Kidney epithelial cell (primary cell): ENCODE measurements at regions not wholly inside any gene's neighbourhood (a gene's known extent, or its start where the extent isn't known, plus 50 kb on each side); places are given as distances from the start of the nearest gene placed in this dataset.

Source experiments
- DNase-seq: peaks from one replicate; pipeline ENCODE4 v3.0.0-alpha.2; 2010; ENCODE audit warnings: low read depth
- H3K27me3 ChIP-seq: 2 replicates; pipeline ENCODE4 v1.6.0; 2011; ENCODE audit warnings: low read length; ENCODE audit not compliant: control insufficient read depth, insufficient read depth
- H3K36me3 ChIP-seq: 2 replicates; pipeline ENCODE4 v1.5.1; 2011; ENCODE audit warnings: low read length; ENCODE audit not compliant: control insufficient read depth, insufficient read depth
- H3K4me3 ChIP-seq: 2 replicates; pipeline ENCODE4 v1.5.1; 2011; ENCODE audit warnings: low read depth, mild to moderate bottlenecking, control low read depth, low read length
- TF ChIP-seq, protein P1 (sequence below): IDR thresholded peaks from 2 replicates; pipeline ENCODE4 v1.5.1; 2011; ENCODE audit warnings: mild to moderate bottlenecking, moderate library complexity, low read length, control low read depth, inconsistent platforms; ENCODE audit not compliant: insufficient read depth, poor library complexity, severe bottlenecking

DNA sequence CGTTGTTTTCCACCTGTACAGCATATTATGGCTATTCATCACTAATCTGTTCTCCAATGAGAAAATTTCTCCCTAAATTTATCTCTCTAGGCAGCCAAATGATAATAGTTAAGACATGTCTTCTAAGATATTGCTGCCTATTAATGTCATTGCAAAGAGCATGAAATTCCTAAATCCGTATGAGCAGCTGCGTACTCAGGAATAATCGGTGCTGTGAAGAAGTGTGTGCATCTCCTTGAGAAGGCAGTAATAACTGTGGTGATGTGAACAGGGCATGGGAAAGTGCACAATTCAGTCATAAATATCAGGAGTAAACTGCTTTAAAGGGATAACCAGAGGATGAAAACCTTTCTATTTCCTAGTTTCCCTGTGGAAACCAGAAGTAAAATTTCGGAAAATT, 112.2 kb downstream of the SLITRK5 start:
- Histone ChIP-seq H3K27me3 (no peaks in the 10 kb centered on the region), H3K4me3 (no peak overlapping the region), H3K36me3 (no peaks in the 10 kb centered on the region)
- DNase-seq, result no peak
- TF ChIP-seq, protein P1, sequence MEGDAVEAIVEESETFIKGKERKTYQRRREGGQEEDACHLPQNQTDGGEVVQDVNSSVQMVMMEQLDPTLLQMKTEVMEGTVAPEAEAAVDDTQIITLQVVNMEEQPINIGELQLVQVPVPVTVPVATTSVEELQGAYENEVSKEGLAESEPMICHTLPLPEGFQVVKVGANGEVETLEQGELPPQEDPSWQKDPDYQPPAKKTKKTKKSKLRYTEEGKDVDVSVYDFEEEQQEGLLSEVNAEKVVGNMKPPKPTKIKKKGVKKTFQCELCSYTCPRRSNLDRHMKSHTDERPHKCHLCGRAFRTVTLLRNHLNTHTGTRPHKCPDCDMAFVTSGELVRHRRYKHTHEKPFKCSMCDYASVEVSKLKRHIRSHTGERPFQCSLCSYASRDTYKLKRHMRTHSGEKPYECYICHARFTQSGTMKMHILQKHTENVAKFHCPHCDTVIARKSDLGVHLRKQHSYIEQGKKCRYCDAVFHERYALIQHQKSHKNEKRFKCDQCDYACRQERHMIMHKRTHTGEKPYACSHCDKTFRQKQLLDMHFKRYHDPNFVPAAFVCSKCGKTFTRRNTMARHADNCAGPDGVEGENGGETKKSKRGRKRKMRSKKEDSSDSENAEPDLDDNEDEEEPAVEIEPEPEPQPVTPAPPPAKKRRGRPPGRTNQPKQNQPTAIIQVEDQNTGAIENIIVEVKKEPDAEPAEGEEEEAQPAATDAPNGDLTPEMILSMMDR, result no peak

DNA sequence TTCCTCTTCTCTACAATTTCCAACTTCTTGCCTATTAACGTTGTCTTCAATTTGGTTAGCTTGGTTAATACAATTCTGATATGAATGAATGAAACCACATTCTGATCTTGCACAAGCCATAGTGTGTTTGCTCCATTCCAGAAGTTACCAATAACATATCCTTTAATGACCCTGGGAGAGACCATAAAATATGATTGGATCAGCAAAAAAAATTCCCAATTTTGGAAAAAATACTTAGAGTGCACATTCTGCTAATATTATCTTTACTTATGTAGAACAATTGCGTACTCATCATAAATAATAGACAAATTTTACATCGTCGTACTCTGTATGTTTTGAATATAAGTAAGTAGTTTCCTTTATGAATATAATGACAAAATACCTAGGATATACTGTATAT, 117.2 kb downstream of the SLITRK5 start:
- Histone ChIP-seq H3K4me3 (no peak overlapping the region), H3K36me3 (no peaks in the 10 kb centered on the region), H3K27me3 (no peaks in the 10 kb centered on the region)
- TF ChIP-seq, protein P1, result no peak
- DNase-seq, result no peak

DNA sequence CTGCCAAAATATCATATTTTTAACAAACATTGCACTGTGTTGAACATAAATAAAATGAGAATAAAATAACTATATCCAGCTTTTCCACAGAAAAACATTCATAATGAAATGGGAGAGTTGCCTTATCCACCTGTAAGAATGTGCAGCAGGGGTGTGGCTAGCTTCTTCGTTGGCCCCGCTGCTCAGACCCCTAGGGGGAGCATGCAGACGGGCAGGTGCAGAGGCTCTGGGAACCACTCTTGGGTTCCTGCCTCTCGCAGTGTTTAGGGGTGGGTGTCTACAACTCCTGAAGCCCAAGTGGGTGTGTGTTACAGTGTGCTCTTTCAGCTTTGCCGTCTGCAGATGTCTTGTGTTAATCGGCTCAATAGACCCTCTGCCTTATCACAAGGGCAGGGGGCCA, 121.7 kb downstream of the SLITRK5 start:
- Histone ChIP-seq H3K4me3 (no peak overlapping the region), H3K36me3 (no peaks in the 10 kb centered on the region), H3K27me3 (no peaks in the 10 kb centered on the region)
- DNase-seq, result no peak
- TF ChIP-seq, protein P1, result no peak

DNA sequence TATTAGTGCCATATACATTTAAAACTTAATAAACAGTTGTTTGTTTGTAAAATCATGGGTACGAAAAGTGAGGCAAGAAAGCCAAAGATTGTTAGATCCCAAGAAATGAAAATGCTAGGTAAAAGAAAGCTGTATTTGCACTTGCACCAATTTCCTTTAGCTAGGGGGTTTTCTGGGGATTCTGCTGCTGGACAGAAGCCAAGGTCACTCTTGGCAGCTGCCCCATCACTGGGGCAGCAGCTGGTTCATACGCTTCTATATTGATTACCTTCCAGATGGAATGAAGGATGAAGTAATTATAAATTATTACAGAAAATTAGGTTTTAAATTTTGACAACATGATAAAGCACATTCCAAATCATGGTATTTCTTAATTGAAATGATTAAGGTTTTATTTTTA, 127.4 kb downstream of the SLITRK5 start:
- no peak for DNase-seq
- no peaks in the 10 kb centered on the region for H3K27me3 ChIP-seq
- no peak overlapping the region for H3K4me3 ChIP-seq
- TF ChIP-seq, protein P1, result no peak
- no peaks in the 10 kb centered on the region for H3K36me3 ChIP-seq

DNA sequence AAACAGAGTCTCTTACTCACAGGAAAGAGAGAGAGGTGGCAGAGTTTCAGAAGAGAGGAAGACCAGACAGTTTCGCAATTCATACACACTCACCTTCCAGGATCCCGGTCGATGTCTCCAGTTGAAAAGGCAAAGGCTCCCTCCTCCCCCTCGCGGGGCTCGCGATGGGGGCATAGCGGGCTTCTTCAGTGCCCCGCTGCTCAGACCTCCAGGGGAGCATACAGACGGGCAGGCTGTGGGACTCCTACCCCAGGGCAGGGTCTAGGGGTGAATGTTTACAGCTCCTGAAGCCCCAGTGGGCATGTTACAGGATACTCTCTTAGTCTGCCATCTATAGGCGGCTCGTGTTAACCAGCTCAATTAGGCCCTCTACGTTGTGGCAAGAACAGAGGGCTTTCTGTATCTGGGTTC, 139.2 kb downstream of the SLITRK5 start:
- H3K4me3 ChIP-seq, result no peak overlapping the region
- H3K27me3 ChIP-seq, result no peaks in the 10 kb centered on the region
- H3K36me3 ChIP-seq, result no peaks in the 10 kb centered on the region
- DNase-seq, result no peak
- TF ChIP-seq, protein P1, result no peak

DNA sequence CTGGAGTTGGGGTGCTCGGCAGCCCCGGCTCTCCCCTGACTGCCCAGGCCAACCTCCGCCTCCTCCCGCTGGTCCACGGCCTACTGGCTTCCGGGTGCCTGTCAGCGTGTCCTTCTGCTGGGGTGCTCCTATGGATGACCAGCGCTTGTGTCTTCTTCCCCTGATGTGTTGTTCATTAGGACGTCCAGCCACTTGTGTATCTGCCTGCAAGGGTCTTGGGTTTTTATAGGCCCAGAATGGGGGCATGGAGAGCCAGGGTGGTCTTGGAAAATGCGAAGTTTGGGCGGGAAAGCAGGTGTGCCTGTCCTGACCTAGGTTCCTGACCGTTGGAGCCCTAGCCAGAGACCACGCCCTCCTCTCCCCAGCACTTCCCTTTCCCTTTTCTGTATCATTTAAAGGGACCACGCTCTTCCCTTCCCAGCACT, 139.8 kb downstream of the SLITRK5 start:
- no peaks in the 10 kb centered on the region for H3K27me3 ChIP-seq
- TF ChIP-seq, protein P1, result no peak
- H3K36me3 ChIP-seq, result no peaks in the 10 kb centered on the region
- DNase-seq, result no peak
- H3K4me3 ChIP-seq, result no peak overlapping the region
